ENCODE measurements at regions not wholly inside any gene's neighbourhood (a gene's known extent, or its start where the extent isn't known, plus 50 kb on each side); places are given as distances from the start of the nearest gene placed in this dataset.
"Not testable (repeated sequence)": the region's sequence is repeated elsewhere in the genome, so short reads cannot be mapped to it uniquely, and the experiment has no call there.

DNA sequence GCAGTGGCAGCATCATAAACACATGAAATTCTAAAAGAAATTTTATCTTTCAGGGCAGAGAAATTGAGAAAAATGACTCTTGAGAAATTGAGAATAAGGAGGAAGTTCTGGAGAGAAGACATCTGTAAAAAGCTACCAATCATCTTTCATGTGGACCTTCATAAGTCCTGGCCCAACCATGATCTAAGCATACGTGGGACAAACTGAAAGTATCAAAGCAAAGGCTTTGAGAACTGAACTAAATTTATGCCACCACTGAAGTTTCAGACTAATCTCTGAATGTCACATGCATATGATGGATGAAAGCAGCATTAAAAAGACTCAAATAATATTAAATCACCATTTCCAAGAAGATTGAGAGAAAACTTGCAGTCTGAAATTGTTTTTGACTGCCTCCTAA is 1502.8 kb upstream of the LRRTM3 start:
- WGBS = 57% methylated on average over 1 of the region's 1 CpG
- no peak for DNase-seq (ENCODE audit: low spot score in 2 of 2)
- no peaks in the 10 kb centered on the region for H3K9me3 ChIP-seq
- no peak overlapping the region for H3K27ac ChIP-seq
- TF ChIP-seq POLR2AphosphoS5 (IDR thresholded peaks at IDR 0.05) = no peak
- H3K27me3 ChIP-seq = no peaks in the 10 kb centered on the region
- H3K4me3 ChIP-seq = no peak overlapping the region
- H3K36me3 ChIP-seq = no peaks in the 10 kb centered on the region
- no peaks in the 10 kb centered on the region for H3K4me1 ChIP-seq

GRCh38 chr10:65429381-65429780 is 1496.5 kb upstream of the LRRTM3 start:
- H3K4me1 ChIP-seq, H3K36me3 ChIP-seq, H3K27ac ChIP-seq, H3K9me3 ChIP-seq, H3K4me3 ChIP-seq, H3K27me3 ChIP-seq: not testable (repeated sequence)
- WGBS = 96% methylated on average over 19 of the region's 30 CpGs
- peak in 1 of 2 donors; percentile 75 for DNase-seq (ENCODE audit: low spot score in 2 of 2)

- WGBS = 46% methylated on average over 2 of the region's 2 CpGs
- H3K27ac ChIP-seq = no peak overlapping the region
- TF ChIP-seq CTCF (IDR thresholded peaks at IDR 0.05) (no peak), EP300 (IDR thresholded peaks at IDR 0.05) (no peak), POLR2A (IDR thresholded peaks at IDR 0.05) (no peak), POLR2AphosphoS5 (IDR thresholded peaks at IDR 0.05) (no peak)
- DNase-seq (ENCODE audit: low spot score in 2 of 2) = no peak
- H3K4me3 ChIP-seq = no peak overlapping the region
- no peaks in the 10 kb centered on the region for H3K9me3 ChIP-seq
- H3K27me3 ChIP-seq = no peaks in the 10 kb centered on the region
- no peaks in the 10 kb centered on the region for H3K36me3 ChIP-seq
- no peaks in the 10 kb centered on the region for H3K4me1 ChIP-seq
These were observed 1494.9 kb upstream of the LRRTM3 start for GRCh38 chr10:65430979-65431378.

- TF ChIP-seq CTCF (IDR thresholded peaks at IDR 0.05) = no peak
- no peak for TF ChIP-seq POLR2A (IDR thresholded peaks at IDR 0.05)
- no peak for TF ChIP-seq POLR2AphosphoS5 (IDR thresholded peaks at IDR 0.05)
- no peak for TF ChIP-seq EP300 (IDR thresholded peaks at IDR 0.05)
- no peak overlapping the region for H3K4me3 ChIP-seq
- H3K4me1 ChIP-seq = no peaks in the 10 kb centered on the region
- DNase-seq (ENCODE audit: low spot score in 2 of 2) = no peak
- H3K27me3 ChIP-seq = no peaks in the 10 kb centered on the region
- H3K27ac ChIP-seq = no peak overlapping the region
- H3K9me3 ChIP-seq = peaks cover 7% of the 10 kb centered on the region
- H3K36me3 ChIP-seq = no peaks in the 10 kb centered on the region
These were observed 1454.8 kb upstream of the LRRTM3 start for GRCh38 chr10:65470986-65471385.

GRCh38 chr10:65482848-65483247 is 1443.0 kb upstream of the LRRTM3 start:
- no peaks in the 10 kb centered on the region for H3K36me3 ChIP-seq
- no peaks in the 10 kb centered on the region for H3K4me1 ChIP-seq
- no peak overlapping the region for H3K27ac ChIP-seq
- H3K4me3 ChIP-seq = no peak overlapping the region
- 91% methylated on average over 2 of the region's 2 CpGs for WGBS
- no peaks in the 10 kb centered on the region for H3K9me3 ChIP-seq
- DNase-seq (ENCODE audit: low spot score in 2 of 2) = no peak
- TF ChIP-seq EP300 (IDR thresholded peaks at IDR 0.05) (no peak), POLR2AphosphoS5 (IDR thresholded peaks at IDR 0.05) (no peak), CTCF (IDR thresholded peaks at IDR 0.05) (no peak), POLR2A (IDR thresholded peaks at IDR 0.05) (no peak)
- no peaks in the 10 kb centered on the region for H3K27me3 ChIP-seq

DNA sequence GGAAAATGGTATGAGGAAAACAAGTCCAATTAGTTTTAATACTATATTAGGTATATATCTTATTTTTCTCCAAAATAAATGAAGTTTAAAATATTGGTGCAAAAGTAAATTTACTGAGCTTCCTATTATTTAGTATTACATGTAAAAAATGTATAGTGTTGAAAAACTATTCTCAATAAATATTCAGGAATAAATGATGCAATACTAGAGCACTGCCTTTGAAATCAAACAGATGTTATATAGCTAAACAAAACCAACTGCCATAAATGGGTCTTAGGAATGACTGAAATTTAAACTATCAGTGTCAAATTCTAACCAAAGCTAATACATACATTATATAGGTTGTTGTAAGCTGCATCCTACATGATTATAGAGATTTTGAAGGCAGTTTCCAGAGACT is 1434.0 kb upstream of the LRRTM3 start:
- no peaks in the 10 kb centered on the region for H3K36me3 ChIP-seq
- H3K9me3 ChIP-seq = no peaks in the 10 kb centered on the region
- H3K4me1 ChIP-seq = no peaks in the 10 kb centered on the region
- DNase-seq (ENCODE audit: low spot score in 2 of 2) = no peak
- no peak overlapping the region for H3K27ac ChIP-seq
- TF ChIP-seq POLR2A (IDR thresholded peaks at IDR 0.05) (no peak), EP300 (IDR thresholded peaks at IDR 0.05) (no peak), POLR2AphosphoS5 (IDR thresholded peaks at IDR 0.05) (no peak), CTCF (IDR thresholded peaks at IDR 0.05) (no peak)
- H3K4me3 ChIP-seq = no peak overlapping the region
- H3K27me3 ChIP-seq = no peaks in the 10 kb centered on the region
